Renal cortex interstitium (tissue), 11 donors: ENCODE measurements at regions not wholly inside any gene's neighbourhood (a gene's known extent, or its start where the extent isn't known, plus 50 kb on each side); places are given as distances from the start of the nearest gene placed in this dataset.
"Not testable (repeated sequence)": the region's sequence is repeated elsewhere in the genome, so short reads cannot be mapped to it uniquely, and the experiment has no call there.

Source experiments
- DNase-seq, 11 donors: peaks; one replicate each; pipeline ENCODE4 v3.0.0-alpha.2; 2013; ENCODE audit warnings: low read depth in 9 of 11, low spot score in 4 of 11; ENCODE audit errors: extremely low read depth in 1 of 11

DNA sequence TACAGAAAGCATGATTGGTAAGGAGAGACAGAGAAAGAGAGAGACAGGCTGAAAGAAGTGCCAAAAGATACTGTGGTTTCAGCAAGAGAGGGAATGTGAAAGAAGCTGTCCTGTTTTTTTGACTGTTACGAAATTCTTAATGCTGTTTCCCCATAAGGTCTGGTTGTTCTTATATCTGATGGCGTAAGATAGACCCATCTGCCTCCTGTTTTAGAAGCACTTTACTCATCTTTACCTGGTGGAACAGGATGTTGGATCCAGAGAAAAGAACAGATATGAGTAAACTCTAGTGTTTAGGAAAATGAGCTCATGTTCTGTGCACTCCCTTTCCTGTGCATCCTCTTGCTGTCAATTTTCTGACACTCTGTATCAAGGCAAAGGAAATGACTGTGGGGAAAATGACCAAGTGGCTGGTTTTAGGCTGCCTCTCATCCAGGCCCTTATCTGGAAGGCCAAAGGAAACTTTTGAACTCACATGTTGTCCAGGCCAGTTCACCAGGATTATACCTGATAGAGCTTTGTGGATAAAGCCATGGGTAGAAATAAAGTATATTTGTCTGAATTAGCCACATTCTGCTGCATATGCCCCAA is 311.7 kb upstream of the HTR2C start:
- DNase-seq = no peak

- DNase-seq = not testable (repeated sequence)
Measured at GRCh38 chrX:114270371-114270770, 313.5 kb upstream of the HTR2C start.

GRCh38 chrX:114268643-114269042 is 315.2 kb upstream of the HTR2C start:
- no peak for DNase-seq

- no peak for DNase-seq
Measured at GRCh38 chrX:114267142-114267541, 316.7 kb upstream of the HTR2C start.

- DNase-seq = no peak
Measured at GRCh38 chrX:114252186-114252585, 331.7 kb upstream of the HTR2C start.

- no peak for DNase-seq
Measured at GRCh38 chrX:114251575-114251974, 332.3 kb upstream of the HTR2C start.

- DNase-seq = no peak
Measured at GRCh38 chrX:114221445-114221844, 362.4 kb upstream of the HTR2C start.

DNA sequence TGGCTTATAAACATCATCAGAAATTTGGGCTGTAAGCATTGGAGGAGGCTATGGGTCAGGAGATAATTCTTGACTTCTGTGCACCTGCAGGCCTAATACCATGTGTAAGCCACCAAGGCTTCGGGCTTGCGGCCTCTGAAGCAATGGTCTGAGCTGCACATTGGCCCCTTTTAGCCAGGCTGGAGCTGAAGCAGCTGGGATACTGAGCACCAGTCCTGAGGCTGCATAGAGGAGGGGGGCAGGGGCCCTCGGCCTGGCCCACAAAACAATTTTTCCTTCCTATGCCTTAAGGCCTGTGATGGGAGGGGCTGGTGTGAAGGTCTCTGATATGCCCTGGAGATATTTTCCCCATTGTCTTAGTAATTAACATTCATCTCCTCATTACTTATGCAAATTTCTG is 373.0 kb upstream of the HTR2C start:
- DNase-seq = no peak

- DNase-seq = no peak
Measured at GRCh38 chrX:114201622-114202021, 382.3 kb upstream of the HTR2C start.

- DNase-seq = no peak
Measured at GRCh38 chrX:114181195-114181594, 402.7 kb upstream of the HTR2C start.

- no peak for DNase-seq
Measured at GRCh38 chrX:114178126-114178525, 405.8 kb upstream of the HTR2C start.

DNA sequence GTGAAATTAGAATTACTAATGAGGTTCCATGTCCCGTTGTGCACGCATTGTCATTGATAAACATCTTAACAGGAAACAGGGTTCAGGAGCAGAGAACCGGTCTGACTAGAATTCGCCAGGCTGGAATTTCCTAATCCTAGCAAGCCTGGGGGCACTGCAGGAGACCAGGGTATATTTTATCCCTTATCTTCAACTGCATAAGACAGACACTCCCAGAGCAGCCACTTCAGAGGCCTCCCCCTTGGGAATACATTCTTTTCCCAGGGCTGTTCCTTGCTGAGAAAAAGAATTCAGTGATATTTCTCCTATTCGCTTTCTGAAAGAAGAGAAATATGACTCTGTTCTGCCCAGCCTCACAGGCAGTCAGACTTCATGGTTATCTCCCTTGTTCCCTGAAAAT is 416.6 kb upstream of the HTR2C start:
- not testable (repeated sequence) for DNase-seq

DNA sequence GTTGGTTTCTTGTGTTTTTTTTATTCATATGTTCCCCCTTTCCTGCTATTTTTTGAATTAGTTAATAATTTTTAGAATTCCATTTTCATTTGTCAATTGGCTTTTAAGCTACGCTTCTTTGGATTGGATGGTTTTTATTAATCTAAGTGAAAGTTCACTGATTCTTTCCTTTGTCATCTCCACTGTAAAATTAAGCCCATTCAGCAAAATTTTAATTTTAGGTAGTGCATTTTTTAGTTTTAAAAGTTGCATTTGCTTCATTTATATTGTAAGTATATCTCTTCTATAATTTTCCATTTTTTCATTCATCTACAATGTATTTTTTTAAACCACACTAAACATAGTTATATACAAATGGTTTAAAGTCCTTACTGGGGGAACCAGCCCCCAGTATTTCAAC is 417.3 kb upstream of the HTR2C start:
- DNase-seq = no peak

GRCh38 chrX:114165537-114165936 is 418.3 kb upstream of the HTR2C start:
- no peak for DNase-seq

DNA sequence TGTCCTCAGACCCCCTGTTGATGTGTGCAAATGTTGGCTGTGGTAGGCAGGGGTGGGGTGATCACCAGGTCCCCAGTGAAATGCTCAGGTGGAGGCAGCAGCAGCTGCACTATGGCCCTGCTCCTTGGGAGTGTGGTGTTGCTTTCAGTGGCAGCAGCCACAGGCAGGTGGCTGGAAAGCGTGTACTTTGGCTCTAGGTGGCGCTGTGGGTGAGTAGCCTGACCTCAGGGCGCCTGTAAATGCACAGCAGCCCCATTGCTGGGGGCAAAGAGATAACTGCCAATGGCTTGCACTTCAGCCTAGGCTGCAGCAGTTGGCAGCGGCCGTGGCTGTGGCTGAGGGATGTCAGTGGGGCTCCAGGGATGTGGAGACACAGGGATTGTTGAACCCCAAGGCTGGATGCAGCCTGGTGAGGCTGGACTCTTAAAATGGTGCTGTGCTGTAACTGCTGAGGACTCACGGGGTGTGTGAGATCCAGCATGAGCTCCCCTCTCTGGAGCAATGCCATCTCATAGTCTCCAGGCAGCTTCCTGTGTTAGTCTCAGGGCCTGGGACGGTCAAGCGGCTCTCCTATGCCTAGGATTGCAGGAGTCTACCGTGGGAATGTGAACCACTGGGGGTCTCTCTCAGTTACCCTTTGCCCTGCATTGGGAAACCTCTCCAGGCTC is 421.7 kb upstream of the HTR2C start:
- no peak for DNase-seq

DNA sequence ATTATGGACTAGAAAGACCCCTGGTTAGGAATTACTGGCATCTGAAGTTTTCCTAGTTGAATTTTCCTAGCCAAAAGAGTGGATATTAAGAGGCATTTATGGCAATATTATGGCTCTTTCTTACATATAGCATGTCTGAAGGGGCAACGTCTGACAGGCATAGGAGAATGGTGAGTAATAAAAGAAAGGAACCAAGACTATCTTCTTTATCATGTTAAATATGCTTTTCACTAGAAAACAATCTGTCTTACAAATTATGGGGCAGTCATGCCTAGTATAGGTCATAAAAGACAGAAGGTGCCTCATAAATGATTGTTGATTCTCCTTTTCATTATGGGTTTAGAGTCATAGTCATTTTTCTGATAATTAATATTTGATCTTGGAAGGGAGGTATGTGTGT is 431.1 kb upstream of the HTR2C start:
- no peak for DNase-seq

GRCh38 chrX:114152130-114152529 is 431.8 kb upstream of the HTR2C start:
- DNase-seq = no peak

- no peak for DNase-seq
Measured at GRCh38 chrX:114134465-114134864, 449.4 kb upstream of the HTR2C start.

- no peak for DNase-seq
Measured at GRCh38 chrX:114127411-114128025, 456.4 kb upstream of the HTR2C start.

DNA sequence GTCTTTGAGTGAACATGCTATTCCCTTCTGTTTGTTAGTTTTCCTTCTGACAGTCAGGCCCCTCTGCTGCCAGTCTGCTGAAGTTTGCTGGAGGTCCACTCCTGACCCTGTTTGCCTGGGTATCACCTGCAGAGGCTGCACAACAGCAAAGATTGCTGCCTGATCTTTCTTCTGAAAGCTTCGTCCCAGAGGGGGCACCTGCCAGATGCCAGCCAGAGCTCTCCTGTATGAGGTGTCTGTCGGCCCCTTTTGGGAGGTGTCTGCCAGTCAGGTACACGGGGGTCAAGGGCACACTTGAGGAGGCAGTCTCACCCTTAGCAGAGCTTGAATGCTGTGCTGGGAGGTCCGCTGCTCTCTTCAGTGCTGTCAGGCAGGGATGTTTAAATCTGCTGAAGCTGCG is 456.9 kb upstream of the HTR2C start:
- no peak for DNase-seq

DNA sequence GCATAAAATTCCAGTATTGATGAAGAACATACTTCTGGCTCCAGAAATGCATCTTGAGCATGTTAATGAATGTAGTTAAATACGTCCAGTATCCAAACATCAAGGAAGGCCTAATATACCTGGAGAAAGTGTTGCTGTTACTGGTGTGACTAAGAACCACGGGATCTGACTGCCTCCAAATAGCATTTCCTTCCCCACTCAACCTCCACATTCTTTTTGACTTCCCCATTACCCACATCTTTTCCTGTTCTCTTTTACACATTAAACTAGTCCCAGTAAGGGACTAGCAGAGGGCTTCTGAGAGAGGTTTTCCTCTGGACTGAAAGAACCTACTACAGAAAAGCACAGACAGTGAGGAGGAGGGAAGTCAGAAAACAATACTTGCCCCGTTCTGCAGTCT is 482.8 kb upstream of the HTR2C start:
- DNase-seq = no peak
